ENCODE measurements at regions not wholly inside any gene's neighbourhood (a gene's known extent, or its start where the extent isn't known, plus 50 kb on each side); places are given as distances from the start of the nearest gene placed in this dataset.

DNA sequence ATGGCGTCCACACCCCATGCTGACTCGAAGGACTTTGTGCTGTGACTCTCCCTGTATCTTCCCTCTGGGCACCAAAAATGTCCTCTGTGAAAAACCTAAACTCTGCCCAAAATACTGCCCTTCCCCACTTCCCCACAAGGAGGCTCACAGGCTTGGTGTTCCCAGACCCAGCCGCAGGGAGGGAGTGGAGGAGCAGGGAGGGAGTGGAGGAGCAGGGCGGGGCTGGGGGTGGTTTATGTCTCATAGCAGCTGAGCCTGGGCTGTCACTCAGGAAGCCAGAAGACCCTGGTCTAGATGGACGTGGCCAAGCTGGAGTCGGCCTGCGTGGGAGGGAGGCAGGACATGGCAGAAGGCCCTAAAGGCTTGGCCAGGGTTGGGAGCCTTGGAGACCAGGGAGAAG lies 461.7 kb downstream of the PTPRU start:
- H3K4me3 Mint-ChIP-seq: no peak overlapping the region
- H3K27ac Mint-ChIP-seq: no peak overlapping the region
- H3K4me1 Mint-ChIP-seq: no peaks in the 10 kb centered on the region
- H3K36me3 Mint-ChIP-seq: no peaks in the 10 kb centered on the region
- H3K9me3 Mint-ChIP-seq: no peaks in the 10 kb centered on the region
- H3K27me3 Mint-ChIP-seq: peaks cover 17% of the 10 kb centered on the region

DNA sequence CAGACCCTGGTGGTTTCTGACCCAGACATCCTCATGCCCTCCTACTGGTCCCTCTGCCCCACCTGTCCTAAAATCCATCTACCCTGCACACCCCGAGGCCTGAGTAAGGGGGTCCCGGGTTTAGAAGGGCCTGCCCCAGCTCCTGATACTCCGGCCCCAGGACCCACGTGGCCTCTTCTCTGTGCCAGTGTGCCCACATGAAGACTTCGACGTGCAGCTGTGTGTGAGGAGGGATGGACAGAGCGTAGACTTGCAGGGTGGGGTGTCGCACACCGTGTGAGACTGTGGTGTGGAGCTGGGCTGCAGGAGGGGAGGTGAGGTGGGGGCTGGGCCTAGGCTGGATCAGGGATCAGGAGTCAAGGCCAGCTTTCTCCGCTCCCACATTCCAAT lies 461.1 kb downstream of the PTPRU start:
- no peak overlapping the region for H3K27ac Mint-ChIP-seq
- H3K4me1 Mint-ChIP-seq: no peaks in the 10 kb centered on the region
- peaks cover 11% of the 10 kb centered on the region for H3K27me3 Mint-ChIP-seq
- no peaks in the 10 kb centered on the region for H3K36me3 Mint-ChIP-seq
- H3K4me3 Mint-ChIP-seq: no peak overlapping the region
- no peaks in the 10 kb centered on the region for H3K9me3 Mint-ChIP-seq

DNA sequence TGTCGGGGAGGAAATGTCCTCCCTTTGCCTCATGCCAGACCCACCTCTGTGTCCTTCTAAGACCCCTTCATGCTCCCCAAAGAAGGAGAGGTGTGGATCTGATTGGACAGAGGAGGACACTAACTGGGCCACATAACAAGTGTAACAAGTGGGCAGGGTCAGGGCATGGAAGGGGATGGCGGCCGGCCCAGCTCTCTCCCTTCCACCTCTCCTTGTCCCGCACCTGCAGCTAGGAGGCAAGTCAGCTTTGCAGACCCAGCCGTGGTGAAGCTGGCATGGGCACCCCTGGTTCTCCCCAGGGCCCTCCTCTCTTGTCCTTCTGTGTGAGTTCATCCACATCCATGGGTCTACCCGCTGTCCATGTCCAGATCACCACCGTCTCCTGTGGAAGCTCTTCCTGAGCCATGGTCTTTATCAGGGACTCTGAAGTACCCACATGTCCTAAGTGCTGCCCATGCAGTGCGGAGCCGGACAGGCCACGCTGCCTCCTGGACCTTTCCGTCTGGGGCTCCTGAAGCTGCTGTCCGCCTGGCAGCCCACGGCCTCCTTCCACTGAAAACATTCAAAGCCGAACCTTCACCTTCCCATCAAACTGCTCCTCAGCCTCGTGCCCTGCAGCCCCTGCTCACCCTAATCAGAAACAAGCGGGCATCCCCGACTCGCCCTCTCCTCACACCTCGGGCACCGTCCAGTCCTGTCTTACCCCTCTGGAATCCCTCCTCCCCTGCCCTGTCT lies 460.5 kb downstream of the PTPRU start:
- Mint-ChIP-seq H3K36me3 (no peaks in the 10 kb centered on the region), H3K4me1 (no peaks in the 10 kb centered on the region), H3K27ac (no peak overlapping the region), H3K4me3 (no peak overlapping the region), H3K27me3 (peaks cover 11% of the 10 kb centered on the region), H3K9me3 (no peaks in the 10 kb centered on the region)

DNA sequence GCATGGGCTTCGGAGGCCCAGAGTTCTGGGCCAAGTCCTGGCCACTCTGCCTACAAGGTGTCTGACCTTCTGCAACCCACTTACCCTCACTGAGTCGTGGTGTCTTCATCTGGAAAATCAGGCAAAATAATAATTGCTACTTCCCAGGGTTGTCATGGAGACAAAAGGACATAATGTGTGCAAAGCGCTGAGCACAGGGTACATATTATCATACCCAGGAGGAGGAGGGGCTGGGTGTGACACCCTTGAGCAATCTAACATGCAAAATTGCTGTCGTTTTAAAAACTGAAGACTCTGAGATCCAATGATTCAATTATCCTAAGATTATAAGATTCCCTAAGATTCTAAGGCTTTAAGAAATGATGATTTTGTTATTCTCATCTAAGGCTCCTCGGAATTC lies 459.5 kb downstream of the PTPRU start:
- Mint-ChIP-seq H3K27ac (no peak overlapping the region), H3K4me1 (no peaks in the 10 kb centered on the region), H3K9me3 (no peaks in the 10 kb centered on the region), H3K36me3 (no peaks in the 10 kb centered on the region), H3K4me3 (no peak overlapping the region), H3K27me3 (peaks cover 11% of the 10 kb centered on the region)

DNA sequence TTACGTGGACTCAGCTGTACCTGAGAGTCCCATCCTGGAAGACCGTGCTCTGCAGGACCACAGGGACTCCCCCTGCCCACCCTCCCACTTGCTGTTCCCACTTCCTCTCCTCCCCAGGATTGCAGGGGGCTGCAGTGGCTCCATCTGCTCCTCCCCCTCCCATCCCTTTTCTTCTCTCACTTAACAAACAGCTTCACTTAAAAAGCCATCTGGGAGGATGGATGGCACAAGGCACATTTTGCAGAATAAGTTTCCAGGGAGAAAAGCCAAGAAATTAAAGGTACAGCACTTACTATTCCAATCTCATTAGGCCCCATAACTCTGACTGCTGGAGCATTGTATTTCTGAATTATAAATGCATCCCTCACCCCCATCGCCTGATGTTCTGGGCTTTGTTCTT lies 458.7 kb downstream of the PTPRU start:
- H3K4me3 Mint-ChIP-seq: no peak overlapping the region
- no peaks in the 10 kb centered on the region for H3K4me1 Mint-ChIP-seq
- H3K27ac Mint-ChIP-seq: no peak overlapping the region
- peaks cover 11% of the 10 kb centered on the region for H3K27me3 Mint-ChIP-seq
- no peaks in the 10 kb centered on the region for H3K9me3 Mint-ChIP-seq
- H3K36me3 Mint-ChIP-seq: no peaks in the 10 kb centered on the region

DNA sequence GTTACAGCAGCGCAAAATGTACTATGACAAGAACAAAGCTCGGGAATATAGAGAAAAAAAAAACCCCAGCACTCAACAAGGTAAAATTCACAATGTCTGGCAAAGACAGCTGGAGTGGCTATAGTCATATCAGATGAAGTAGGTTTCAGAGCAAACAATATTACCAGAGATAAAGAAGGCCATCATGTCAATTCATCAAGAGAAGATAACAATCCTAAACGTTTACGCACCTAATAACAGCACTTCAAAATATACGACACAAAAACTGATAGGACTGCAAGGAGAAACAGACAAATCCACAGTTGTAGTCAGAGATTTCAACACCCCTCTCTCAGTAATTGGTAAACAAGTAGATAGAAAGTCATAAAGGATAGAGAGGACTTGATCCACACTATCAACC lies 455.2 kb downstream of the PTPRU start:
- peaks cover 14% of the 10 kb centered on the region for H3K27me3 Mint-ChIP-seq
- no peak overlapping the region for H3K27ac Mint-ChIP-seq
- no peak overlapping the region for H3K4me3 Mint-ChIP-seq
- no peaks in the 10 kb centered on the region for H3K36me3 Mint-ChIP-seq
- no peaks in the 10 kb centered on the region for H3K9me3 Mint-ChIP-seq
- no peaks in the 10 kb centered on the region for H3K4me1 Mint-ChIP-seq

DNA sequence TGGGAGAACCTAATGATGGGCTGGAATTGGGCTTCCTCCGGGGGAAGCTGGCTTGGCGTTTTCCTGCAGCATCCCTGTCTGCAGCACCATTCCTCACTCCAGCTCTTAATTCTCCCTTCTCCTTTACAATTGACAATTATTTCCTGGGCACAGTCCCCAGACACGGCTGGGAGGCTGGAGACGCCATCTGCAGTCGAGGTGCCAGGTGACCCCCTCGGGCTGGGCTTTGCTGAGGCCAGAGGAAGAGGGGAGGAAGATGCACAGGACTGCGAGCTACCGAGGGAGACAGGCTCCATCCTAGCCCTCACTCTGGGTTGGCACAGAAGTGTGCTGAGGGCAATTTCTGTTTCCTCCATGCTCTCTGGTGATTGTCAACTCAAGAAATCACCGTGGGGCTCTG lies 453.8 kb downstream of the PTPRU start:
- H3K27me3 Mint-ChIP-seq: peaks cover 15% of the 10 kb centered on the region
- H3K9me3 Mint-ChIP-seq: no peaks in the 10 kb centered on the region
- no peaks in the 10 kb centered on the region for H3K4me1 Mint-ChIP-seq
- no peak overlapping the region for H3K27ac Mint-ChIP-seq
- H3K36me3 Mint-ChIP-seq: no peaks in the 10 kb centered on the region
- no peak overlapping the region for H3K4me3 Mint-ChIP-seq

DNA sequence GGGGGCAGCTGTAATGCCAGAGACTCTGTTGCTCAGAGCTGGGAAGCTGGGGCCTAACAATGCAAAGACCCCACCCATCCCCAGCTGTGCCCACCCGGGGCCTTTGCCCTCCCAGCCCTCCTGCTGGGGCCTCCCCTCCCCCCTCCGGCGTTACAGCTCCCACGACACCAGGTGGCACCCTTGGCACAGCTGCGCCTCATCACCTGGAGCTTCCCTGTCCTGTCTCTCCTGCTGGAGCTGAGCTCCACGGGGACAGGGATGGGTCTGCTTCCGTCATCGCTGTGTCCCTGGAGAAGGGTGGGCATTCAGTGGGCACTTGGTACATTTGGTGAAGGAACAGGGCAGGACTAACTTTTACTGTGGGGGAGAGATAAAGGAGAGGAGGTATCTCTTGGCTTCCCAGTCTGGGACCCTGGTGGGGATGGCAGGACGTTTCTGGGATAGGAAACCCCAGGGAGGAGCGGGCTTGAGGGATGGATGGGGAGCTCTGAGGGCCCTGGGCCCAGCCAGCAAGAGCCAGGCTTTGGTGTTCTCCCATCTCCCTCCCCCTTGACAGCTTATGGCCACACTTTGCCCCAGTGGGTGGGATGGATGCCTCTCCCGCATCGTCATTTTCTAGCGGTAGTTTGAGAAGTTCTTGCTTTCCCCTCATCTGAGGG lies 453.2 kb downstream of the PTPRU start:
- H3K36me3 Mint-ChIP-seq: no peaks in the 10 kb centered on the region
- H3K4me1 Mint-ChIP-seq: no peaks in the 10 kb centered on the region
- H3K27me3 Mint-ChIP-seq: peaks cover 15% of the 10 kb centered on the region
- no peaks in the 10 kb centered on the region for H3K9me3 Mint-ChIP-seq
- H3K4me3 Mint-ChIP-seq: no peak overlapping the region
- H3K27ac Mint-ChIP-seq: no peak overlapping the region

DNA sequence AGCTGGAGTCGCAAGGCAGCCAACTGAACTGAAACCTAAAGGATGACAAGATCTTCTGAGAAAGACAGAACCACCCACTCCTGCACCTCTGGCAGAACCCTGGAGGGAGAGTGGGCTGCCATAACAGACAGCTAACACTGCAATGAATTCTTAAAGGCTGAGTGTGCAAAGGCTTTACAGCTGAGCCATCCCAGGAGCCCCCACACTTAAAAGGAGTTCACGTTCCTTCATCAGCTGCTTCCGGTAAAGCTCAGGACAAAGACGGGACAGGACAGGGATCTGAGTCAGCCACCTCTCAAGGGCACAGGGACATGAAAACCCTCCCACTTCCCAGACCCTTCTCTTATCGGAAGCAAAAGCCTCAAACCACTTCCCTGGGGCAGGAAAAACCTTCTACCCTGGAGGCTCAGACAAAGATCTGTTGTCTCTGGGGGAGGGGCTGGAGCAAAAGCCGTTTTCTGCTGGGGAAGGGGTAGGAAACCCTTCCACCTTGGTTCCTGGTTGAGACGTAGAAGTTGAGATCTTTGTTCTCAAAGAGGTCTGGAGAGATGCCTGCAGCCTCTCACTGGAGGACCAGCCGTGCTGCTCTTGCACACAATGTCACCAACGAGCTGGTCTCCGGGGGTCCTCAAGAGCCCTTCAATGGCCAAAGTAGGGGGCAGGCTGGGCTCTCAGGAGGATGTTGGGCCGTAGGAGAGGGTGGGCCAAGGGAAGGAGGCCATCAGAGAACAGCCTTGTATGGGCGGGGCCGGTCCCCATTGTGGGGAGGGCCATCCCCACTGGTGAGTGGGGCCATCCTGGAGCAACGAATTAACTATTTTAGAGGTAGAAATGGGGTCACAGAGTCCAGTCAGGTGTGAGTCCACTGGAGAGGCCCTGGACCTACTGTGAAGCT lies 452.4 kb downstream of the PTPRU start:
- Mint-ChIP-seq H3K4me3 (no peak overlapping the region), H3K27me3 (peaks cover 15% of the 10 kb centered on the region), H3K4me1 (no peaks in the 10 kb centered on the region), H3K36me3 (no peaks in the 10 kb centered on the region), H3K27ac (no peak overlapping the region), H3K9me3 (no peaks in the 10 kb centered on the region)

DNA sequence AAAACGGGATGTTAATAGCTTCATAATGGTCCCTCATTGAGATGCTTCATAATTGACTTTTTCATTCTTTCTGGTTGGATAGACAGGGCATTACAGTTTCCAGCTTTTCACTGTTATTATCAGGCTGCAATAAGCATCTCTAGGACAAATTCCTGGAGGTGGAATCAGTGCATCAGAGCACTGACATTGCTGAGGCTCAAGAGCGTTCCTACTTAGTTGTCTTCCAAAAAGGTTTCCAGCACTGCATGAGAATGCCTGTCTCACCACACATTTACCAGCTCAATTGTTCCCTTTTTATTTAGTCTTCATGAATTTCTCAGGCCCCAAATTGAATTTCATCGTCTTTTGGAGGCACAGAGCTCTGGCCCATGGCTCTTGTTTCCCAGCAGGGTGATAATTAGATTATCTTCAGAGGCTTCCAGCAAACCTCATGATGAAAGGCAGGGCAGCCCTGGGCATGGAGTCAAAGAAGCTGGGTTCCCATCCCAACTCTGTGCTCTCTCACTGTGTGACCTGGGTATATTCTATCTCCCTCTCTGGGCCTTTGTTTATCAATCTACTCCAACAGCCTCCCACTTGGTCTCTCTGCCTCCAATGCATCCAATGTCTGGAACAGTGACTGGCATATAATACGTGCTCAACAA lies 451.4 kb downstream of the PTPRU start:
- H3K9me3 Mint-ChIP-seq: no peaks in the 10 kb centered on the region
- H3K27me3 Mint-ChIP-seq: peaks cover 15% of the 10 kb centered on the region
- no peaks in the 10 kb centered on the region for H3K4me1 Mint-ChIP-seq
- no peak overlapping the region for H3K27ac Mint-ChIP-seq
- no peak overlapping the region for H3K4me3 Mint-ChIP-seq
- H3K36me3 Mint-ChIP-seq: no peaks in the 10 kb centered on the region

DNA sequence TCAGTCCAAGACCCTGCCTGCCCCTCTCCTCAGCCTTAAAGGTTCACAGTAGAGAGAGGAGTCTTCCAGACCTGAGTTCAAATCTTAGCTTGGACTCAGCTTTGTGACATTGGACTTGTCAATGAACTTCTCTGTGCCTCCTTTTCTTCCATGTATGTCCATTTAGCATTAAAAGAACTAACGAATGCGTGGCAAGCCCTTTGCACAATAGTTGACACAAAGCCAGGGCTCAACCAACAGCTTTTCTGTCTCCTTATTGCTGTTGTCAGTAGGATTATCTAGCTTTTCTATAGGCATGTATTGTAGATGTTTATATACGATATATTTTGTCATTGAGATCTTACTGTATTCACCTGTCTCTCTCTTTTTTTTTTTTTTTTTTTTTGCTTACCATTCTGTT lies 450.8 kb downstream of the PTPRU start:
- Mint-ChIP-seq H3K27me3 (peaks cover 15% of the 10 kb centered on the region), H3K4me1 (no peaks in the 10 kb centered on the region), H3K36me3 (no peaks in the 10 kb centered on the region), H3K9me3 (no peaks in the 10 kb centered on the region), H3K4me3 (no peak overlapping the region), H3K27ac (no peak overlapping the region)

DNA sequence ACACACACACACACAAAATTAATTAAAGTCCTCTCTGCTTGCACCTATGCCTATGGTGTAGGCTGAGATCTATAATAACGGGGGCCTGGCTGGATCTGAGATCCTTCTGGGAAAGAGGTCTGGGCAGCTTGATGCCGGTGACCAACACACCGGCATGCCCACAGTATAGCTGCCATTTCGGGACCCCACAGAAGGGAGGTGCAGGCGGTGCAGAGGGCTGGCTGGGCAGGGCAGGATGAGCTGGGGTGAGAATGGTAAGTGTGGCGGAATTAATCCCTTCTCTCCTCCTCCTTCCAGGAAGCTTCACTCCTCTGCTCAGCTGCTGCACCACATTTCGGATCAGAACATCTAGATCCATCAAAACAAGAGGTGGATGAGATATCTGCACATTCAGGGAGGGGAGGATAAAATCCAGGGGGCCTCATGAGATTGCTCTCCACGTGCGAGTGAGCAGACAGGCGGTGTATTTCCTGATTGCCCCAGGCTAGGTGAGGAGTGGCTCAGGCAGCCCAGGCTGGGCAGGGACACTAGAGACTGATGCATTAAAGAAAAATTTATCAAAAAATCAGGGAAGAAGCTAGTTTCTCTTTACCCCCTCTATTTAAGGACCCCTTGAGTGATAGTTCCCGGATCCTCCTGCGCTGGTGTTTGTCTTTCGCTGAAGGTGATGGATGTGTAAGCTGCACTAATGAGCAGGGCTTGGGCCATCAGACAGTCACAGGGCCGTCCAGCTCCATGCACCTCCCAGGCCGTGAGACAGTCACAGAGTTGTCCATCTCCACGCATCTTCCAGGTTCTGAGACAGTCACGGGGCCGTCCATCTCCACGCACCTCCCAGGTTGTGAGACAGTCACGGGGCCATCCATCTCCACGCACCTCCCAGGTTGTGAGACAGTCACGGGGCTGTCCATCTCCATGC lies 449.9 kb downstream of the PTPRU start:
- no peaks in the 10 kb centered on the region for H3K36me3 Mint-ChIP-seq
- H3K4me3 Mint-ChIP-seq: no peak overlapping the region
- H3K27me3 Mint-ChIP-seq: peaks cover 15% of the 10 kb centered on the region
- no peaks in the 10 kb centered on the region for H3K4me1 Mint-ChIP-seq
- no peak overlapping the region for H3K27ac Mint-ChIP-seq
- no peaks in the 10 kb centered on the region for H3K9me3 Mint-ChIP-seq

DNA sequence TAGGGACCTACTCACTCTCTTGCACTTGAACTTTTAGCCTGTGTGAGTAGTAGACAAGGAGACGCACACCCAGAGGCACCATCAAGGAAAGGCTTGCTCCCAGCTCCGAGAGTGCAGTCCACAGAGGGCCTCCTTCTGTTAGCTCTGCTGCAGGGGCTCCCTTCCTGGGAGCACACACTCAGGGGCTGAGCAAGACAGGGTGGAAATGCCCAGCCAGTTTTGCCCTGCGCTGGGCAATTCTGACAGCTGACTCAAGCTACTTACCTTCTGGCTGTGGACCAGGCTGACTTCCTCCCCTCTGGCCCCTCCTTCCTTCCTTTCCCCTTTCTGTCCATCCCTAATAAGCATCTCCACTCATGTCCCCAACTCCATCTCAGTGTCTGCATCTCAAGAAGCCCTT lies 449.1 kb downstream of the PTPRU start:
- Mint-ChIP-seq H3K4me1 (no peaks in the 10 kb centered on the region), H3K27ac (no peak overlapping the region), H3K9me3 (no peaks in the 10 kb centered on the region), H3K4me3 (no peak overlapping the region), H3K27me3 (peaks cover 15% of the 10 kb centered on the region), H3K36me3 (no peaks in the 10 kb centered on the region)

DNA sequence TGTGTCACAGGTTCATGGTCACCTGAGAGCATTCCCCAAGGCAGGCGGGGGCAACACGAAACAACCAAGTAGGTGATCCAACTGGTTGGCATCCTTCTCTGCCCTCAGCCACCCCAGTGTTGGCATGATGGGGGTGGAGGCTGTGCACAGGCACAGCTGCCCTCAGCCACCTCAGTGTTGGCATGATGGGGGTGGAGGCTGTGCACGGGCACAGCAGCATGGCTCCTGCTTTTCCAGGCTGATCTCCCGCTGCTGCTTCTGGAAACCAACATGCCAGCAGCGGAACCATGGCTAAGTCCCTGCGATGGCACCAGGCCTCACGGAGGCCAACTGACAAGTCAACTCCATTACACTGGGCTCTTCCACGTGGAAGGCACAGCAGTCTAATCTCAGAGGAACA lies 447.8 kb downstream of the PTPRU start:
- Mint-ChIP-seq H3K4me1 (no peaks in the 10 kb centered on the region), H3K36me3 (no peaks in the 10 kb centered on the region), H3K9me3 (no peaks in the 10 kb centered on the region), H3K27ac (no peak overlapping the region), H3K4me3 (no peak overlapping the region), H3K27me3 (peaks cover 14% of the 10 kb centered on the region)

DNA sequence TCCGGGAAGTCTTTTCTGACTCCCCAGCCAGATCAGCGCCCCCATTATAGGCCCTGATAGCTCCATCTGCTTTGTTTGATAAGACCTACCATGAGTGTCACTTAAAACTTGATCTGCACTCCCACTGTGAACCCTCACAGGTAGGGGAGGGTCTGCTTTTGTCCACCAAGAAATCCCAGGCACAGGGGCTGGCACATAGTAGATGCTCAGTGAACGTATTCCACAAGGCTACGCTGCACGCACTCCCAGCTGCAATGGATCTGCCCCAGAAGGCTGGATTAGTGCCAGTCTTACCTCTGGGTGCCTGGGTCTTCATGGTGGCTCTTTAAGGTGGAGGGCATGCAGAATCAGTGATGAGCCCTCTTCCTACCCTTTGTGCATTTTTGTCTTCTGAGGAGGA lies 447.1 kb downstream of the PTPRU start:
- Mint-ChIP-seq H3K27me3 (peaks cover 14% of the 10 kb centered on the region), H3K9me3 (no peaks in the 10 kb centered on the region), H3K36me3 (no peaks in the 10 kb centered on the region), H3K27ac (no peak overlapping the region), H3K4me1 (no peaks in the 10 kb centered on the region), H3K4me3 (no peak overlapping the region)
